Caco-2 (cell line): ENCODE measurements at regions not wholly inside any gene's neighbourhood (a gene's known extent, or its start where the extent isn't known, plus 50 kb on each side); places are given as distances from the start of the nearest gene placed in this dataset.

Source experiments
- BruUV-seq: library from RNA; stranded (reverse); fragments of 400-500 nt; replicated peaks from 2 replicates; lab custom pipeline; 2021; lab: Mats Ljungman, UMichigan
- CTCF ChIA-PET: fragments of 300-600 bp; sonication (Branson Sonifier 250); formaldehyde crosslinking; loops from one replicate; lab custom pipeline; 2022; ENCODE audit warnings: antibody characterized with exemption; lab: Charles Lee
- POLR2A ChIA-PET: fragments of 300-600 bp; sonication (Branson Sonifier 250); formaldehyde crosslinking; loops from one replicate; lab custom pipeline; 2022; ENCODE audit warnings: antibody characterized with exemption; lab: Charles Lee
- DNase-seq, 2 experiments: peaks; one replicate each; pipeline versions ENCODE4 v3.0.0 to v3.0.0-alpha.2; 2020 to 2022
- H3K27me3 ChIP-seq: replicated peaks from 2 replicates; pipeline ENCODE4 v1.6.0; 2011; ENCODE audit warnings: low read length; ENCODE audit not compliant: control insufficient read depth, insufficient read depth
- H3K36me3 ChIP-seq: 2 replicates; pipeline ENCODE4 v1.5.1; 2011; ENCODE audit warnings: low read length; ENCODE audit not compliant: control insufficient read depth, insufficient read depth
- H3K4me1 ChIP-seq: fragments of 250-450 bp; sonication (Bioruptor Pico); 2 replicates; pipeline ENCODE4 v1.5.1; 2020; ENCODE audit warnings: mild to moderate bottlenecking
- H3K4me3 ChIP-seq: 2 replicates; pipeline ENCODE4 v1.5.1; 2011; ENCODE audit warnings: low read depth, mild to moderate bottlenecking, control low read depth, low read length
- H3K9me3 ChIP-seq: fragments of 250-450 bp; sonication (Bioruptor Pico); 2 replicates; pipeline ENCODE4 v1.5.1; 2020; ENCODE audit warnings: mild to moderate bottlenecking, moderate library complexity
- H3K27ac Mint-ChIP-seq: one replicate; pipeline ENCODE4 v1.8.0; 2022; ENCODE audit warnings: mixed read lengths; ENCODE audit not compliant: unreplicated experiment
- H3K27me3 Mint-ChIP-seq: one replicate; pipeline ENCODE4 v1.8.0; 2022; ENCODE audit warnings: mixed read lengths; ENCODE audit not compliant: insufficient read depth, unreplicated experiment
- H3K36me3 Mint-ChIP-seq: one replicate; pipeline ENCODE4 v1.8.0; 2022; ENCODE audit warnings: mild to moderate bottlenecking, mixed read lengths; ENCODE audit not compliant: insufficient read depth, unreplicated experiment
- H3K4me1 Mint-ChIP-seq: one replicate; pipeline ENCODE4 v1.8.0; 2022; ENCODE audit warnings: low read depth, mixed read lengths; ENCODE audit not compliant: unreplicated experiment
- H3K4me3 Mint-ChIP-seq: one replicate; pipeline ENCODE4 v1.8.0; 2022; ENCODE audit warnings: mild to moderate bottlenecking, moderate library complexity, mixed read lengths; ENCODE audit not compliant: unreplicated experiment
- H3K9me3 Mint-ChIP-seq: one replicate; pipeline ENCODE4 v1.8.0; 2022; ENCODE audit warnings: mixed read lengths; ENCODE audit not compliant: unreplicated experiment
- CTCF ChIP-seq, 2 experiments: fragments of 200-600 bp in 1 of 2; IDR thresholded peaks; 1 replicate in 1 of 2; 2 replicates in 1 of 2; pipeline versions ENCODE4 v1.5.1 to v1.8.0; 2011 to 2022; ENCODE audit warnings: antibody characterized with exemption in 1 of 2, control low read depth in 1 of 2, inconsistent platforms in 1 of 2, low read depth in 1 of 2, low read length in 1 of 2, mild to moderate bottlenecking in 1 of 2, moderate library complexity in 1 of 2; ENCODE audit not compliant: insufficient read depth in 1 of 2, severe bottlenecking in 1 of 2, unreplicated experiment in 1 of 2
- intact Hi-C: fragments of 100-400 bp; cut with micrococcal nuclease; formaldehyde crosslinking; loops from one replicate; pipeline ENCODE4 v1.10.0; 2022; ENCODE audit not compliant: unreplicated experiment

- CTCF ChIA-PET = no interaction called here
- no peaks in the 10 kb centered on the region for H3K27me3 ChIP-seq
- no TSS peak for BruUV-seq
- Mint-ChIP-seq H3K9me3 (no peaks in the 10 kb centered on the region), H3K27ac (no peak overlapping the region), H3K27me3 (peaks cover 2% of the 10 kb centered on the region), H3K4me1 (no peaks in the 10 kb centered on the region), H3K4me3 (no peak overlapping the region), H3K36me3 (no peaks in the 10 kb centered on the region)
- H3K9me3 ChIP-seq = no peaks in the 10 kb centered on the region
- H3K36me3 ChIP-seq = no peaks in the 10 kb centered on the region
- DNase-seq = no peak
- intact Hi-C loops = no loop called here
- H3K4me1 ChIP-seq = no peaks in the 10 kb centered on the region
- POLR2A ChIA-PET = no interaction called here
- no peak for TF ChIP-seq CTCF (IDR thresholded peaks at IDR 0.05; ENCODE audit: insufficient read depth in 1 of 2, low read depth in 1 of 2, low read length in 1 of 2, severe bottlenecking in 1 of 2, unreplicated experiment in 1 of 2)
- H3K4me3 ChIP-seq = no peak overlapping the region
These were observed 174.5 kb upstream of the SMIM31 start for GRCh38 chr4:164579270-164579942.

GRCh38 chr4:164591666-164592065, 162.3 kb upstream of the SMIM31 start:
- TF ChIP-seq CTCF (IDR thresholded peaks at IDR 0.05; ENCODE audit: insufficient read depth in 1 of 2, low read depth in 1 of 2, low read length in 1 of 2, severe bottlenecking in 1 of 2, unreplicated experiment in 1 of 2) = no peak
- Mint-ChIP-seq H3K27ac (no peak overlapping the region), H3K36me3 (no peaks in the 10 kb centered on the region), H3K9me3 (no peaks in the 10 kb centered on the region), H3K27me3 (no peaks in the 10 kb centered on the region), H3K4me1 (no peaks in the 10 kb centered on the region), H3K4me3 (no peak overlapping the region)
- Histone ChIP-seq H3K27me3 (no peaks in the 10 kb centered on the region), H3K9me3 (no peaks in the 10 kb centered on the region), H3K4me1 (no peaks in the 10 kb centered on the region), H3K36me3 (no peaks in the 10 kb centered on the region), H3K4me3 (no peak overlapping the region)
- POLR2A ChIA-PET = no interaction called here
- intact Hi-C loops = no loop called here
- no TSS peak for BruUV-seq
- DNase-seq = no peak
- CTCF ChIA-PET = no interaction called here

- intact Hi-C loops = no loop called here
- H3K27me3 ChIP-seq = no peaks in the 10 kb centered on the region
- no peak overlapping the region for H3K4me3 Mint-ChIP-seq
- TF ChIP-seq CTCF (IDR thresholded peaks at IDR 0.05; ENCODE audit: insufficient read depth in 1 of 2, low read depth in 1 of 2, low read length in 1 of 2, severe bottlenecking in 1 of 2, unreplicated experiment in 1 of 2) = no peak
- ChIA-PET CTCF (no interaction called here), POLR2A (no interaction called here)
- H3K36me3 ChIP-seq = no peaks in the 10 kb centered on the region
- no peak for DNase-seq
- H3K27me3 Mint-ChIP-seq = no peaks in the 10 kb centered on the region
- H3K4me1 Mint-ChIP-seq = no peaks in the 10 kb centered on the region
- no peak overlapping the region for H3K27ac Mint-ChIP-seq
- H3K4me3 ChIP-seq = no peak overlapping the region
- no peaks in the 10 kb centered on the region for H3K36me3 Mint-ChIP-seq
- H3K9me3 ChIP-seq = no peaks in the 10 kb centered on the region
- no TSS peak for BruUV-seq
- H3K4me1 ChIP-seq = no peaks in the 10 kb centered on the region
- H3K9me3 Mint-ChIP-seq = no peaks in the 10 kb centered on the region
These were observed 158.2 kb upstream of the SMIM31 start for GRCh38 chr4:164595751-164596150.
